Smooth muscle cell (in vitro differentiated cells): ENCODE measurements at regions not wholly inside any gene's neighbourhood (a gene's known extent, or its start where the extent isn't known, plus 50 kb on each side); places are given as distances from the start of the nearest gene placed in this dataset.

Experiments used
- DNase-seq: peaks from one replicate; lab custom pipeline; 2025; ENCODE audit not compliant: unreplicated experiment; lab: John Stamatoyannopoulos, UW
- H2AFZ ChIP-seq: fragments of 200-600 bp; sonication (generic); 2 replicates; pipeline ENCODE4 v1.6.0; 2016; ENCODE audit warnings: antibody characterized with exemption, low read depth, mild to moderate bottlenecking
- H3F3A ChIP-seq: fragments of 200-600 bp; sonication (generic); 2 replicates; pipeline ENCODE4 v1.6.0; 2017; ENCODE audit warnings: antibody characterized with exemption, low read depth
- H3K27ac ChIP-seq: fragments of 200-600 bp; sonication (generic); 2 replicates; pipeline ENCODE4 v1.5.1; 2016; ENCODE audit warnings: low read depth, mild to moderate bottlenecking
- H3K27me3 ChIP-seq: fragments of 200-600 bp; sonication (generic); 2 replicates; pipeline ENCODE4 v1.6.1; 2016; ENCODE audit warnings: low read depth, mild to moderate bottlenecking
- H3K36me3 ChIP-seq: fragments of 200-600 bp; sonication (generic); 2 replicates; pipeline ENCODE4 v1.5.1; 2016; ENCODE audit warnings: low read depth
- H3K4me1 ChIP-seq: fragments of 200-600 bp; sonication (generic); 2 replicates; pipeline ENCODE4 v1.5.1; 2016; ENCODE audit warnings: low read depth
- H3K4me2 ChIP-seq: fragments of 200-600 bp; sonication (generic); 2 replicates; pipeline ENCODE4 v1.6.0; 2016; ENCODE audit warnings: mild to moderate bottlenecking
- H3K4me3 ChIP-seq: fragments of 200-600 bp; sonication (generic); 2 replicates; pipeline ENCODE4 v1.5.1; 2016; ENCODE audit warnings: mild to moderate bottlenecking
- H3K79me2 ChIP-seq: fragments of 200-600 bp; sonication (generic); 2 replicates; pipeline ENCODE4 v1.6.0; 2016; ENCODE audit warnings: low read depth, mild to moderate bottlenecking
- H3K9ac ChIP-seq: fragments of 200-600 bp; sonication (generic); 2 replicates; pipeline ENCODE4 v1.6.0; 2016; ENCODE audit warnings: low read depth
- H3K9me3 ChIP-seq: fragments of 200-600 bp; sonication (generic); replicated peaks from 2 replicates; pipeline ENCODE4 v1.5.1; 2016; ENCODE audit warnings: low read depth
- H4K20me1 ChIP-seq: fragments of 200-600 bp; sonication (generic); 2 replicates; pipeline ENCODE4 v1.6.0; 2016; ENCODE audit warnings: low read depth
- CTCF ChIP-seq: fragments of 200-600 bp; sonication (generic); IDR thresholded peaks from 2 replicates; pipeline ENCODE4 v1.5.1; 2017; ENCODE audit warnings: borderline replicate concordance, mild to moderate bottlenecking, antibody characterized with exemption; ENCODE audit not compliant: insufficient read depth, poor library complexity, severe bottlenecking
- WGBS: methylation state at CpG from one replicate; pipeline ENCODE4 v1.1.7; 2016; ENCODE audit warnings: low lambda C conversion rate; 5-methylcytosine and 5-hydroxymethylcytosine counted together

GRCh38 chr13:61779456-61779855 lies 363.8 kb upstream of the PCDH20 start:
- 73% methylated on average over 3 of the region's 3 CpGs for WGBS
- Histone ChIP-seq H3K9ac (no peak overlapping the region), H3K79me2 (no peaks in the 10 kb centered on the region), H3K4me1 (peaks cover 8% of the 10 kb centered on the region), H3K9me3 (no peaks in the 10 kb centered on the region), H3F3A (no peaks in the 10 kb centered on the region), H4K20me1 (no peaks in the 10 kb centered on the region), H3K4me3 (no peak overlapping the region), H3K27ac (no peak overlapping the region), H3K4me2 (no peak overlapping the region), H3K36me3 (no peaks in the 10 kb centered on the region), H3K27me3 (no peaks in the 10 kb centered on the region), H2AFZ (no peak overlapping the region)
- TF ChIP-seq CTCF: no peak
- no peak for DNase-seq

- WGBS: 61% methylated on average over 6 of the region's 6 CpGs
- no peak for DNase-seq
These were observed 362.9 kb upstream of the PCDH20 start for GRCh38 chr13:61778531-61778930.

GRCh38 chr13:61777899-61778298 lies 362.2 kb upstream of the PCDH20 start:
- H4K20me1 ChIP-seq: no peaks in the 10 kb centered on the region
- peaks cover 8% of the 10 kb centered on the region for H3K4me1 ChIP-seq
- no peaks in the 10 kb centered on the region for H3K9me3 ChIP-seq
- H3F3A ChIP-seq: no peaks in the 10 kb centered on the region
- TF ChIP-seq CTCF: no peak
- WGBS: 87% methylated on average over 2 of the region's 2 CpGs
- no peaks in the 10 kb centered on the region for H3K36me3 ChIP-seq
- H3K9ac ChIP-seq: no peak overlapping the region
- no peaks in the 10 kb centered on the region for H3K27me3 ChIP-seq
- H3K4me2 ChIP-seq: no peak overlapping the region
- H2AFZ ChIP-seq: no peak overlapping the region
- DNase-seq: no peak
- no peaks in the 10 kb centered on the region for H3K79me2 ChIP-seq
- no peak overlapping the region for H3K4me3 ChIP-seq
- H3K27ac ChIP-seq: no peak overlapping the region

More at GRCh38 chr13:61778531-61778930, 362.9 kb upstream of the PCDH20 start:
- H3K9ac ChIP-seq: no peak overlapping the region
- no peak overlapping the region for H2AFZ ChIP-seq
- H3K36me3 ChIP-seq: no peaks in the 10 kb centered on the region
- no peak for TF ChIP-seq CTCF
- no peak overlapping the region for H3K27ac ChIP-seq
- no peak overlapping the region for H3K4me2 ChIP-seq
- H4K20me1 ChIP-seq: no peaks in the 10 kb centered on the region
- no peaks in the 10 kb centered on the region for H3K9me3 ChIP-seq
- H3K4me3 ChIP-seq: no peak overlapping the region
- peaks cover 8% of the 10 kb centered on the region for H3K4me1 ChIP-seq
- no peaks in the 10 kb centered on the region for H3F3A ChIP-seq
- no peaks in the 10 kb centered on the region for H3K79me2 ChIP-seq
- H3K27me3 ChIP-seq: no peaks in the 10 kb centered on the region

GRCh38 chr13:61777271-61777670 lies 361.6 kb upstream of the PCDH20 start:
- H3K79me2 ChIP-seq: no peaks in the 10 kb centered on the region
- no peak overlapping the region for H3K27ac ChIP-seq
- H3K4me3 ChIP-seq: no peak overlapping the region
- no peaks in the 10 kb centered on the region for H3F3A ChIP-seq
- H3K9me3 ChIP-seq: no peaks in the 10 kb centered on the region
- WGBS: 82% methylated on average over 3 of the region's 3 CpGs
- no peak overlapping the region for H3K4me2 ChIP-seq
- peaks cover 8% of the 10 kb centered on the region for H3K4me1 ChIP-seq
- no peak overlapping the region for H3K9ac ChIP-seq
- TF ChIP-seq CTCF: no peak
- H3K27me3 ChIP-seq: no peaks in the 10 kb centered on the region
- no peaks in the 10 kb centered on the region for H4K20me1 ChIP-seq
- DNase-seq: no peak
- H3K36me3 ChIP-seq: no peaks in the 10 kb centered on the region
- no peak overlapping the region for H2AFZ ChIP-seq
